ENCODE measurements at regions not wholly inside any gene's neighbourhood (a gene's known extent, or its start where the extent isn't known, plus 50 kb on each side); places are given as distances from the start of the nearest gene placed in this dataset.

DNA sequence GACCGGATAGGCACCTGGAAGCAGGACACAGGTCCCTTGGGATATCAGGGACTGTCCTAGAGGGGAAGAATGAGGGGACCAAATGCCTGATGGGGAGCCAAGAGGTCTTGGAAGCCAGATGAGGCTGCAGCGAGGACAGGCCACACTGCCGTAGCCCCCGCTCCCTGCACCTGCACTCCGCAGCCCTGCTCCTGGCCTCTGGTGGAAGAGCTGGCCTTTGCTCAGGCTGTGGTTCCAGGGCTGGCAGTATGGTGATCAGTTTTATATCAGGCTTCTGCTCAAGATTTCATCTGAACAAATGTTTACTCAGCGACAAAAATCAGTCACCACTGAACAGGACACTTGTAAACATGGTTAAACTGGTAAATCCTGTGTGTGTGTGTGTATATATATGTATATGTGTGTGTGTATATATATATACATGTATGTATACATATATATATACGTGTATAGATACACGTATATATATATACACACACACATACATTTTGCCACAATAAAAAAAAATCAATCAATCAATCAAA is 52.5 kb upstream of the TAF1B start:
- H3K9me3 ChIP-seq = no peaks in the 10 kb centered on the region
- no peak for DNase-seq
- H3K27ac ChIP-seq = no peak overlapping the region
- intact Hi-C loops (cut with DNase I; ENCODE audit: low total_unique reads) (no loop called here), in situ Hi-C loops (cut with MboI; ENCODE audit: low pct_ligation_motif_present in 1 of 4, low pct_unique_long_range_greater_than_20kb in 1 of 4, low sequenced_read_pairs in 3 of 4) (no loop called here)
- no peaks in the 10 kb centered on the region for H3K4me1 ChIP-seq
- H3K27me3 ChIP-seq = no peaks in the 10 kb centered on the region
- WGBS, 2 donors (ENCODE audit: low coverage in 1 of 2) = 81 to 90% methylated on average over 2 to 8 of the region's 8 CpGs
- no peak overlapping the region for H3K4me3 ChIP-seq
- no peaks in the 10 kb centered on the region for H3K36me3 ChIP-seq
- no peak for TF ChIP-seq CTCF (IDR thresholded peaks at IDR 0.05)
- TF ChIP-seq EP300 (IDR thresholded peaks at IDR 0.05; ENCODE audit: low read depth) = no peak
- no peak for TF ChIP-seq POLR2AphosphoS5 (IDR thresholded peaks at IDR 0.05)
- no peak for TF ChIP-seq POLR2A (IDR thresholded peaks at IDR 0.05)

DNA sequence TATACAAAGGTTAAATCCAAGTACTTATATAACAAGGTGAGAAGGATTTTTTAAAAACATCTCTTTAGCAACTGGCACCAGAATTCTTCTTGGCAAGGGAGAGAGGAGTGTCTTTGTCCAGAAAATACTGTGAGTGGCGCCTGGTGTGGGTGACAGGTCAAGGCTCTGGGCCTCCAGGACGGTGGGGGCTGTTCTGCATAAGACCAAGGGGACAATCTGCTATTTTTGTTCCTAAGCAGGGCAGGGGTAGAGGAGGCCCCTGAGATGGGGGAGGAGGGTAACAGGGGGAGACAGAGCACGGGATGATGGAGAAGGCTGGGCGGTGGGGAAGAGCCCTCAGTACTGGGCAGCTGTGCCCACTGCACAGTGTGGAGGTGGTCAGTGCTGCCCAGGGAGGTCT is 51.6 kb upstream of the TAF1B start:
- Histone ChIP-seq H3K36me3 (no peaks in the 10 kb centered on the region), H3K27me3 (no peaks in the 10 kb centered on the region), H3K27ac (no peak overlapping the region), H3K4me1 (no peaks in the 10 kb centered on the region), H3K4me3 (no peak overlapping the region), H3K9me3 (no peaks in the 10 kb centered on the region)
- 84% methylated on average over 4 of the region's 4 CpGs; no CpG with 5 or more reads in 1 of the 2 donors for WGBS, 2 donors (ENCODE audit: low coverage in 1 of 2)
- in situ Hi-C loops (cut with MboI; ENCODE audit: low pct_ligation_motif_present in 1 of 4, low pct_unique_long_range_greater_than_20kb in 1 of 4, low sequenced_read_pairs in 3 of 4) (no loop called here), intact Hi-C loops (cut with DNase I; ENCODE audit: low total_unique reads) (no loop called here)
- no peak for TF ChIP-seq POLR2A (IDR thresholded peaks at IDR 0.05)
- no peak for TF ChIP-seq EP300 (IDR thresholded peaks at IDR 0.05; ENCODE audit: low read depth)
- TF ChIP-seq CTCF (IDR thresholded peaks at IDR 0.05) = no peak
- TF ChIP-seq POLR2AphosphoS5 (IDR thresholded peaks at IDR 0.05) = no peak
- DNase-seq = no peak

- intact Hi-C loops (cut with DNase I; ENCODE audit: low total_unique reads) = no loop called here
- in situ Hi-C loops (cut with MboI; ENCODE audit: low pct_ligation_motif_present in 1 of 4, low pct_unique_long_range_greater_than_20kb in 1 of 4, low sequenced_read_pairs in 3 of 4) = no loop called here
- H3K4me1 ChIP-seq = peaks cover under 1 to 8% (median 5%) of the 10 kb centered on the region in 4 donors
- no peaks in the 10 kb centered on the region for H3K9me3 ChIP-seq
- H3K36me3 ChIP-seq = no peaks in the 10 kb centered on the region
- no peak for TF ChIP-seq CTCF (IDR thresholded peaks at IDR 0.05)
- no peak for TF ChIP-seq POLR2A (IDR thresholded peaks at IDR 0.05)
- TF ChIP-seq POLR2AphosphoS5 (IDR thresholded peaks at IDR 0.05) = no peak
- no peak for TF ChIP-seq EP300 (IDR thresholded peaks at IDR 0.05; ENCODE audit: low read depth)
- 67 to 76% methylated on average over 3 to 12 of the region's 13 CpGs for WGBS, 2 donors (ENCODE audit: low coverage in 1 of 2)
- H3K4me3 ChIP-seq = no peak overlapping the region
- H3K27me3 ChIP-seq = no peaks in the 10 kb centered on the region
- no peak overlapping the region for H3K27ac ChIP-seq
- DNase-seq = no peak
Observed at GRCh38 chr2:9793156-9793917, 49.9 kb upstream of the TAF1B start.

Small RNAs in the stretch of these regions (small RNA-seq; reads per million reads assigned to genes)
- gene AC082651.2 = 0 reads per million in 4 donors
- 0 reads per million in 4 donors for gene RNU4-73P
